MCF 10A (cell line): ENCODE measurements at regions not wholly inside any gene's neighbourhood (a gene's known extent, or its start where the extent isn't known, plus 50 kb on each side); places are given as distances from the start of the nearest gene placed in this dataset.

Experiments
- BruUV-seq: library from RNA; stranded (reverse); fragments of 400-500 nt; replicated peaks from 2 replicates; lab custom pipeline; 2021; lab: Mats Ljungman, UMichigan
- CTCF ChIA-PET: fragments of 300-600 bp; sonication (Branson Sonifier 250); formaldehyde crosslinking; extraction: SDS; loops from one replicate; lab custom pipeline; 2021; ENCODE audit warnings: antibody characterized with exemption, inconsistent platforms; lab: Yijun Ruan, JAX
- POLR2A ChIA-PET: fragments of 300-600, 350-650 bp; sonication (Branson Sonifier 250); formaldehyde crosslinking; extraction: SDS; loops from one replicate; lab custom pipeline; 2020; ENCODE audit warnings: antibody characterized with exemption, inconsistent platforms; lab: Yijun Ruan, JAX
- DNase-seq: peaks from one replicate; pipeline ENCODE4 v3.0.0-alpha.2; 2018; ENCODE audit not compliant: unreplicated experiment
- H3K27ac Mint-ChIP-seq: one replicate; pipeline ENCODE4 v1.8.0; 2022; ENCODE audit warnings: mild to moderate bottlenecking, low read depth, mixed read lengths; ENCODE audit not compliant: unreplicated experiment
- H3K27me3 Mint-ChIP-seq: one replicate; pipeline ENCODE4 v1.8.0; 2022; ENCODE audit warnings: mixed read lengths; ENCODE audit not compliant: insufficient read depth, unreplicated experiment
- H3K36me3 Mint-ChIP-seq: one replicate; pipeline ENCODE4 v1.8.0; 2022; ENCODE audit warnings: mild to moderate bottlenecking, moderate library complexity, mixed read lengths; ENCODE audit not compliant: insufficient read depth, unreplicated experiment
- H3K4me1 Mint-ChIP-seq: one replicate; pipeline ENCODE4 v1.8.0; 2022; ENCODE audit warnings: mixed read lengths; ENCODE audit not compliant: insufficient read depth, unreplicated experiment
- H3K4me3 Mint-ChIP-seq: one replicate; pipeline ENCODE4 v1.8.0; 2022; ENCODE audit warnings: mild to moderate bottlenecking, moderate library complexity, mixed read lengths; ENCODE audit not compliant: unreplicated experiment
- H3K9me3 Mint-ChIP-seq: one replicate; pipeline ENCODE4 v1.8.0; 2022; ENCODE audit warnings: mixed read lengths; ENCODE audit not compliant: unreplicated experiment
- CTCF ChIP-seq: fragments of 200-600 bp; IDR thresholded peaks from one replicate; pipeline ENCODE4 v1.8.0; 2022; ENCODE audit warnings: antibody characterized with exemption, mild to moderate bottlenecking; ENCODE audit not compliant: unreplicated experiment
- intact Hi-C: fragments of 100-400 bp; cut with micrococcal nuclease; formaldehyde crosslinking; loops from 2 replicates; pipeline ENCODE4 v1.14.1; 2022

- intact Hi-C loops: no loop called here
- ChIA-PET POLR2A (interaction anchor here (0.6 kb wide), 1 partner anchor 361 kb away, joined by 3 read pairs; no protein-coding TSS in a partner anchor), CTCF (no interaction called here)
- no TSS peak for BruUV-seq
- Mint-ChIP-seq H3K36me3 (no peaks in the 10 kb centered on the region), H3K9me3 (peaks cover 7% of the 10 kb centered on the region), H3K27me3 (peaks cover 46% of the 10 kb centered on the region), H3K27ac (no peak overlapping the region), H3K4me3 (no peak overlapping the region), H3K4me1 (no peaks in the 10 kb centered on the region)
- no peak for TF ChIP-seq CTCF
- DNase-seq: no peak
These were observed 439.6 kb upstream of the REG3G start for GRCh38 chr2:78585871-78586270.

DNA sequence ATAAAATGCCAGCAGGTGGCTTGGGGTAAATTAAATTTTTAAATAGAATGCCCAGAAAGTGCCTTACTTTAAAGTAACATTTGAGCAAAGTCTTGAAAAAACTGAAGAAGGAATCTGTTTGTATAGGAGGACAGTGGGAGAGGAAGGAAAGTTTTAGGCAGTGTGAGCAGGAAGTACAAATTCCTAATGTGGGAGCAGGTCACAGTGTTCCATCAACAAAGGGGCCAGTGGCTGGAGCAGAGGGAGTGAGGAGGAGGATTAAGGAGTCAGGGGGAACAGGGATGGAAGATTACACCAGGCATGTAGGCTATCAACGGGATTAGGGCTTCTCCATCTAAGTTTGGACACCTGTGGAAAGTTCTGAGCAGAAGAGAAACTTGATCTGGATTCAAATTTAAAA, 439.2 kb upstream of the REG3G start:
- Mint-ChIP-seq H3K27me3 (peaks cover 43% of the 10 kb centered on the region), H3K27ac (no peak overlapping the region), H3K4me3 (no peak overlapping the region), H3K36me3 (no peaks in the 10 kb centered on the region), H3K9me3 (peaks cover 7% of the 10 kb centered on the region), H3K4me1 (no peaks in the 10 kb centered on the region)
- POLR2A ChIA-PET: interaction anchor here (0.6 kb wide), 1 partner anchor 361 kb away, joined by 3 read pairs; no protein-coding TSS in a partner anchor
- TF ChIP-seq CTCF: no peak
- intact Hi-C loops: no loop called here
- CTCF ChIA-PET: no interaction called here
- BruUV-seq: no TSS peak
- DNase-seq: no peak

- no peak for TF ChIP-seq CTCF
- no peak overlapping the region for H3K4me3 Mint-ChIP-seq
- POLR2A ChIA-PET: no interaction called here
- CTCF ChIA-PET: no interaction called here
- no peak overlapping the region for H3K27ac Mint-ChIP-seq
- DNase-seq: no peak
- peaks cover 7% of the 10 kb centered on the region for H3K9me3 Mint-ChIP-seq
- no TSS peak for BruUV-seq
- H3K36me3 Mint-ChIP-seq: no peaks in the 10 kb centered on the region
- no peaks in the 10 kb centered on the region for H3K4me1 Mint-ChIP-seq
- peaks cover 36% of the 10 kb centered on the region for H3K27me3 Mint-ChIP-seq
- intact Hi-C loops: no loop called here
These were observed 435.6 kb upstream of the REG3G start for GRCh38 chr2:78589871-78590270.

- H3K4me1 Mint-ChIP-seq: no peaks in the 10 kb centered on the region
- BruUV-seq: no TSS peak
- CTCF ChIA-PET: no interaction called here
- POLR2A ChIA-PET: no interaction called here
- no peak overlapping the region for H3K27ac Mint-ChIP-seq
- peaks cover 21% of the 10 kb centered on the region for H3K27me3 Mint-ChIP-seq
- TF ChIP-seq CTCF: no peak
- no peak for DNase-seq
- H3K36me3 Mint-ChIP-seq: no peaks in the 10 kb centered on the region
- H3K9me3 Mint-ChIP-seq: peaks cover 7% of the 10 kb centered on the region
- H3K4me3 Mint-ChIP-seq: no peak overlapping the region
- intact Hi-C loops: no loop called here
These were observed 433.0 kb upstream of the REG3G start for GRCh38 chr2:78592491-78592890.
